HEK293 (cell line): ENCODE measurements at regions not wholly inside any gene's neighbourhood (a gene's known extent, or its start where the extent isn't known, plus 50 kb on each side); places are given as distances from the start of the nearest gene placed in this dataset.

Experiments used
- CTCF ChIA-PET: fragments of 350-600 bp; formaldehyde crosslinking; extraction: SDS; loops from one replicate; lab custom pipeline; 2021; ENCODE audit warnings: antibody characterized with exemption; lab: Yijun Ruan, JAX
- POLR2A ChIA-PET: fragments of 300-600 bp; formaldehyde crosslinking; extraction: SDS; loops from one replicate; lab custom pipeline; 2020; ENCODE audit warnings: antibody characterized with exemption, inconsistent platforms; lab: Yijun Ruan, JAX
- H3K27ac ChIP-seq: fragments of 200-500 bp; sonication (Bioruptor generic); 2 replicates; pipeline ENCODE4 v1.5.1; 2014; ENCODE audit warnings: low read depth, low read length, control low read depth, inconsistent platforms; ENCODE audit errors: extremely low read depth
- H3K36me3 ChIP-seq, 2 experiments: fragments of 200-500 bp in 1 of 2; sonication (Bioruptor generic) in 1 of 2; 1 replicate in 1 of 2; 2 replicates in 1 of 2; pipeline ENCODE4 v1.5.1; 2014 to 2017; ENCODE audit warnings: inconsistent platforms in 2 of 2, low read length in 2 of 2; ENCODE audit not compliant: control insufficient read depth in 2 of 2, insufficient read depth in 1 of 2
- H3K4me1 ChIP-seq: fragments of 200-500 bp; sonication (Bioruptor generic); 2 replicates; pipeline ENCODE4 v1.5.1; 2014; ENCODE audit warnings: mild to moderate bottlenecking, low read length, inconsistent platforms; ENCODE audit not compliant: control insufficient read depth, insufficient read depth
- H3K4me3 ChIP-seq: 2 replicates; pipeline ENCODE4 v1.5.1; 2011; ENCODE audit warnings: low read depth, mild to moderate bottlenecking, control low read depth, low read length, moderate library complexity
- H3K9me3 ChIP-seq: fragments of 200-500 bp; sonication (Bioruptor generic); 2 replicates; pipeline ENCODE4 v1.5.1; 2014; ENCODE audit warnings: low read depth, low read length, inconsistent platforms; ENCODE audit not compliant: control insufficient read depth, insufficient read depth
- PRDM6 ChIP-seq: fragments of 450-650 bp; formaldehyde crosslinking; IDR thresholded peaks from 2 replicates; pipeline ENCODE4 v1.5.1; 2017; ENCODE audit warnings: missing biosample characterization, missing genetic modification characterization
- ZBTB49 ChIP-seq: fragments of 450-650 bp; formaldehyde crosslinking; IDR thresholded peaks from 2 replicates; pipeline ENCODE4 v1.5.1; 2016; ENCODE audit warnings: missing biosample characterization, missing genetic modification characterization, low read depth
- ZBTB8A ChIP-seq: fragments of 450-650 bp; formaldehyde crosslinking; IDR thresholded peaks from 2 replicates; pipeline ENCODE4 v1.5.1; 2016; ENCODE audit warnings: missing biosample characterization, missing genetic modification characterization
- ZEB2 ChIP-seq: fragments of 450-650 bp; formaldehyde crosslinking; IDR thresholded peaks from 2 replicates; pipeline ENCODE4 v1.5.1; 2016; ENCODE audit warnings: missing biosample characterization, missing genetic modification characterization
- ZNF169 ChIP-seq: fragments of 450-650 bp; formaldehyde crosslinking; IDR thresholded peaks from 2 replicates; pipeline ENCODE4 v1.5.1; 2016; ENCODE audit warnings: missing biosample characterization, missing genetic modification characterization
- ZNF23 ChIP-seq: fragments of 450-650 bp; formaldehyde crosslinking; IDR thresholded peaks from 2 replicates; pipeline ENCODE4 v1.5.1; 2016; ENCODE audit warnings: missing biosample characterization, missing genetic modification characterization, borderline replicate concordance
- ZNF239 ChIP-seq: fragments of 450-650 bp; formaldehyde crosslinking; IDR thresholded peaks from 2 replicates; pipeline ENCODE4 v1.5.1; 2016; ENCODE audit warnings: missing biosample characterization, missing genetic modification characterization
- ZNF24 ChIP-seq: fragments of 450-650 bp; formaldehyde crosslinking; IDR thresholded peaks from 2 replicates; pipeline ENCODE4 v1.5.1; 2016; ENCODE audit warnings: missing biosample characterization, missing genetic modification characterization
- ZNF266 ChIP-seq: fragments of 450-650 bp; formaldehyde crosslinking; IDR thresholded peaks from 2 replicates; pipeline ENCODE4 v1.5.1; 2016; ENCODE audit warnings: missing biosample characterization, missing genetic modification characterization, low read depth
- ZNF292 ChIP-seq: fragments of 450-650 bp; formaldehyde crosslinking; IDR thresholded peaks from 2 replicates; pipeline ENCODE4 v1.5.1; 2016; ENCODE audit warnings: low read depth, missing biosample characterization, missing genetic modification characterization, borderline replicate concordance
- ZNF639 ChIP-seq: fragments of 450-650 bp; formaldehyde crosslinking; IDR thresholded peaks from 2 replicates; pipeline ENCODE4 v1.5.1; 2016; ENCODE audit warnings: missing biosample characterization, missing genetic modification characterization
- ZNF704 ChIP-seq: fragments of 450-650 bp; formaldehyde crosslinking; IDR thresholded peaks from 2 replicates; pipeline ENCODE4 v1.5.1; 2016; ENCODE audit warnings: missing biosample characterization, missing genetic modification characterization
- ZNF837 ChIP-seq: fragments of 450-650 bp; formaldehyde crosslinking; IDR thresholded peaks from 2 replicates; pipeline ENCODE4 v1.5.1; 2016; ENCODE audit warnings: missing biosample characterization, missing genetic modification characterization
- TF ChIP-seq, protein P1 (sequence below): fragments of 450-650 bp; formaldehyde crosslinking; IDR thresholded peaks from 2 replicates; pipeline ENCODE4 v1.5.1; 2016; ENCODE audit warnings: missing biosample characterization, missing genetic modification characterization
- TF ChIP-seq, protein P2 (sequence below): fragments of 450-650 bp; formaldehyde crosslinking; IDR thresholded peaks from 2 replicates; pipeline ENCODE4 v1.5.1; 2016; ENCODE audit warnings: missing biosample characterization, missing genetic modification characterization
- TF ChIP-seq, protein P3 (sequence below): fragments of 450-650 bp; IDR thresholded peaks from 2 replicates; pipeline ENCODE4 v1.5.1; 2018; ENCODE audit warnings: missing biosample characterization, missing genetic modification characterization

DNA sequence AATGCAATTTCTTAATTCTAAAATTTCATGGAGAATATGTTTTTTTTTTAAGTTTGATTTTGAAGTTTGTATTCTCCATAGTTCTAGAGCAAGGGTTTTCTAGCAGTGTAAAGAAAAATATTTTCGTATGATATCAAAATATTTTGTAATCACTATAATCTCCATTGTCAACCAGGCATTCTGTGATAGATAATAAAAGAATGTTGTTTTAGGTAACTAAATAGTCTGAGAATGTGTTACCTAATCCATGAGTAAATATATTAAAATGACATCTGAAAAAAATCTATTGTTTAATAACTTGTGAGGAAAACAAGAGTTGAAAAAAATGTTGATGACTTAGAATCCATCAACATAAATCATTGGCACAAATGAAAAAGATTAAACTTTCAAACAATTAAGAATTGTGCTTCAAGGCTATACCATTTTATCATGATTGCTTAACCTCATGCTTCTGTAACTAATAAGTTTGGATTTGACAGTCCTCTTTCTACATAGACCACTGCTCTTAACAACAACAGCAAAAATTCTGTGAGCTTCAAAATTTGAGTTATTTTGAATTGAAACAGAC lies 2211.8 kb downstream of the LRRC4C start:
- H3K27ac ChIP-seq, result no peak overlapping the region
- CTCF ChIA-PET, result interaction anchor here (0.6 to 0.7 kb wide), 2 partner anchors 126 to 289 kb away, joined by 3 to 5 read pairs; no protein-coding TSS in a partner anchor
- no peaks in the 10 kb centered on the region for H3K9me3 ChIP-seq
- no peaks in the 10 kb centered on the region for H3K36me3 ChIP-seq
- POLR2A ChIA-PET, result no interaction called here
- TF ChIP-seq PRDM6 (no peak), ZNF23 (no peak), ZEB2 (no peak), ZNF239 (tag by site-specific recombination) (no peak), ZNF24 (tag by site-specific recombination) (no peak), ZNF704 (tag by site-specific recombination) (no peak), ZNF837 (tag by site-specific recombination) (no peak), ZNF292 (tag by site-specific recombination) (no peak)
- TF ChIP-seq, protein P1, sequence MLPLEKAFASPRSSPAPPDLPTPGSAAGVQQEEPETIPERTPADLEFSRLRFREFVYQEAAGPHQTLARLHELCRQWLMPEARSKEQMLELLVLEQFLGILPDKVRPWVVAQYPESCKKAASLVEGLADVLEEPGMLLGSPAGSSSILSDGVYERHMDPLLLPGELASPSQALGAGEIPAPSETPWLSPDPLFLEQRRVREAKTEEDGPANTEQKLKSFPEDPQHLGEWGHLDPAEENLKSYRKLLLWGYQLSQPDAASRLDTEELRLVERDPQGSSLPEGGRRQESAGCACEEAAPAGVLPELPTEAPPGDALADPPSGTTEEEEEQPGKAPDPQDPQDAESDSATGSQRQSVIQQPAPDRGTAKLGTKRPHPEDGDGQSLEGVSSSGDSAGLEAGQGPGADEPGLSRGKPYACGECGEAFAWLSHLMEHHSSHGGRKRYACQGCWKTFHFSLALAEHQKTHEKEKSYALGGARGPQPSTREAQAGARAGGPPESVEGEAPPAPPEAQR, result no peak
- TF ChIP-seq, protein P2, sequence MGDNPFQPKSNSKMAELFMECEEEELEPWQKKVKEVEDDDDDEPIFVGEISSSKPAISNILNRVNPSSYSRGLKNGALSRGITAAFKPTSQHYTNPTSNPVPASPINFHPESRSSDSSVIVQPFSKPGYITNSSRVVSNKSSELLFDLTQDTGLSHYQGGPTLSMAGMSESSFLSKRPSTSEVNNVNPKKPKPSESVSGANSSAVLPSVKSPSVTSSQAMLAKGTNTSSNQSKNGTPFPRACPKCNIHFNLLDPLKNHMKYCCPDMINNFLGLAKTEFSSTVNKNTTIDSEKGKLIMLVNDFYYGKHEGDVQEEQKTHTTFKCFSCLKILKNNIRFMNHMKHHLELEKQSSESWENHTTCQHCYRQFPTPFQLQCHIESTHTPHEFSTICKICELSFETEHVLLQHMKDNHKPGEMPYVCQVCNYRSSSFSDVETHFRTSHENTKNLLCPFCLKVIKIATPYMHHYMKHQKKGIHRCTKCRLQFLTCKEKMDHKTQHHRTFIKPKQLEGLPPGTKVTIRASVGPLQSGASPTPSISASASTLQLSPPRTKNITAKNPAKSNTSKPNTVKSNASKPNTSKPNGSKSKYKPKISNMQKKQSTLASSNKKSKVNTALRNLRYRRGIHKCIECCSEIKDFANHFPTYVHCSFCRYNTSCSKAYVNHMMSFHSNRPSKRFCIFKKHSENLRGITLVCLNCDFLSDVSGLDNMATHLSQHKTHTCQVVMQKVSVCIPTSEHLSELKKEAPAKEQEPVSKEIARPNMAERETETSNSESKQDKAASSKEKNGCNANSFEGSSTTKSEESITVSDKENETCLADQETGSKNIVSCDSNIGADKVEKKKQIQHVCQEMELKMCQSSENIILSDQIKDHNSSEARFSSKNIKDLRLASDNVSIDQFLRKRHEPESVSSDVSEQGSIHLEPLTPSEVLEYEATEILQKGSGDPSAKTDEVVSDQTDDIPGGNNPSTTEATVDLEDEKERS, result no peak
- TF ChIP-seq, protein P3, sequence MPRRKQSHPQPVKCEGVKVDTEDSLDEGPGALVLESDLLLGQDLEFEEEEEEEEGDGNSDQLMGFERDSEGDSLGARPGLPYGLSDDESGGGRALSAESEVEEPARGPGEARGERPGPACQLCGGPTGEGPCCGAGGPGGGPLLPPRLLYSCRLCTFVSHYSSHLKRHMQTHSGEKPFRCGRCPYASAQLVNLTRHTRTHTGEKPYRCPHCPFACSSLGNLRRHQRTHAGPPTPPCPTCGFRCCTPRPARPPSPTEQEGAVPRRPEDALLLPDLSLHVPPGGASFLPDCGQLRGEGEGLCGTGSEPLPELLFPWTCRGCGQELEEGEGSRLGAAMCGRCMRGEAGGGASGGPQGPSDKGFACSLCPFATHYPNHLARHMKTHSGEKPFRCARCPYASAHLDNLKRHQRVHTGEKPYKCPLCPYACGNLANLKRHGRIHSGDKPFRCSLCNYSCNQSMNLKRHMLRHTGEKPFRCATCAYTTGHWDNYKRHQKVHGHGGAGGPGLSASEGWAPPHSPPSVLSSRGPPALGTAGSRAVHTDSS (tag by site-specific recombination), result no peak
- H3K4me1 ChIP-seq, result no peaks in the 10 kb centered on the region
- no peak overlapping the region for H3K4me3 ChIP-seq

DNA sequence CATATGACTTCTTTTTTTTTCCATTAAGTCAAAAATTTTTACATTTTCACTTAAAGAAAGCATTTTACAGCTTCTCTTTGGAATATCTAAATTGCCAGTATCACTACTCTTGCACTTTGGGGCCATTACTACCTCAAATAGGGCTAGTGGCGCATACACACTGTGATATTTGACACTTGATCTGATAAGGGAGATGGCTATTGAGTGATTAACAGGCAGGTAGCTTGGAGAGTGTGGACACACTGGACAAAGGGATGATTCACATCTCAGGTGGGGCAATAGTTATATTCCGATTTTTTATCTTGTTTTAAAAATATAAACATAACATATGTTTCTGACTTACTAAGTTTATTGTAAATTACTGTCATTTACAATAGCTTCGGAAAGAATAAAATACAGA lies 2219.9 kb downstream of the LRRC4C start:
- Histone ChIP-seq H3K4me1 (no peaks in the 10 kb centered on the region), H3K4me3 (no peak overlapping the region), H3K27ac (no peak overlapping the region), H3K9me3 (no peaks in the 10 kb centered on the region)
- CTCF ChIA-PET, result no interaction called here
- no peak for TF ChIP-seq ZNF266
- no peak for TF ChIP-seq ZNF292 (tag by site-specific recombination)
- no peak for TF ChIP-seq ZBTB49
- no peak for TF ChIP-seq ZBTB8A (tag by site-specific recombination)
- TF ChIP-seq ZNF169, result no peak
- TF ChIP-seq ZNF639 (tag by site-specific recombination), result no peak
- TF ChIP-seq, all 188 proteins: peak for 0
- H3K36me3 ChIP-seq, result no peaks in the 10 kb centered on the region
- POLR2A ChIA-PET, result no interaction called here
